ENCODE measurements at regions not wholly inside any gene's neighbourhood (a gene's known extent, or its start where the extent isn't known, plus 50 kb on each side); places are given as distances from the start of the nearest gene placed in this dataset.

- no peak for TF ChIP-seq SIN3A (IDR thresholded peaks at IDR 0.05; ENCODE audit: borderline replicate concordance, low read depth, low read length)
- TF ChIP-seq ZNF761 (CRISPR knock-in tag; conservative IDR thresholded peaks at IDR 0.05), result no peak
- TF ChIP-seq ZNF264 (CRISPR knock-in tag; IDR thresholded peaks at IDR 0.05), result no peak
- no peak for TF ChIP-seq NR2F1 (CRISPR knock-in tag; IDR thresholded peaks at IDR 0.05)
Observed at GRCh38 chr17:77779711-77780539, 178.6 kb upstream of the TNRC6C start.

Measured in HepG2 (cell line).